COLO668 (cell line): ENCODE measurements at regions not wholly inside any gene's neighbourhood (a gene's known extent, or its start where the extent isn't known, plus 50 kb on each side); places are given as distances from the start of the nearest gene placed in this dataset.
"Not testable (repeated sequence)": the region's sequence is repeated elsewhere in the genome, so short reads cannot be mapped to it uniquely, and the experiment has no call there.

Source experiments
- DNase-seq: peaks from one replicate; lab custom pipeline; 2025; ENCODE audit not compliant: unreplicated experiment; lab: John Stamatoyannopoulos, UW

- no peak for DNase-seq
Observed at GRCh38 chr2:238775591-238775990, 72.3 kb upstream of the TWIST2 start.

DNA sequence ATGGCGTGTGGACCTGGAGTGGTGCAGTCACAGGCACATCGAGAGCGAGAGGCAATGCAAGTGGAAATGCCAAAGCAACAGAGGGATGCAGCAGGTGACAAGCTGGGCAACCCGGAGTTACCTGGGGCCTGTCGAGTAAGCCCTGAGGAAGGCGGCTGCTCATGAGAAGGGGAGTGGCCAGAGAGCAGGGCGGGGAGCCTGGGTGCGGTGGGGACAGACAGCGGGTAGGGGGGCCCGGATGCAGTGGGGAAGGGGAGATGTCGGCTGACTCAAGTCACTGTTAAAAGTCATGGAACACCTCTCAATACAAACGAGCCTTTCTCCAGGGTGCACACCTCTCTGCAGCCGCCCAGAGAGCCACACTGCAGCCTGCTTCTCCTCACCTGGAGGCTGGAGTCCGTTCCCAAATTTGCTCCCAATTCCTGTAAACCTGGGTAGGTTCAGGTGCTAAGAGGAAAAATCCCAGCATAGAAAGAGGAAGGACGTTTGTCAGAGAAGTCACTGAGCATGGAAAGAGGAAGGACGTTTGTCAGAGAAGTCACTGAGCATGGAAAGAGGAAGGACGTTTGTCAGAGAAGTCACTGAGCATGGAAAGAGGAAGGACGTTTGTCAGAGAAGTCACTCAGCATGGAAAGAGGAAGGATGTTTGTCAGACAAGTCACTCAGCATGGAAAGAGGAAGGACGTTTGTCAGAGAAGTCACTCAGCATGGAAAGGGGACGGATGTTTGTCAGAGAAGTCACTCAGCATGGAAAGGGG is 71.7 kb upstream of the TWIST2 start:
- no peak for DNase-seq

- not testable (repeated sequence) for DNase-seq
Observed at GRCh38 chr2:238776761-238777046, 71.2 kb upstream of the TWIST2 start.

DNA sequence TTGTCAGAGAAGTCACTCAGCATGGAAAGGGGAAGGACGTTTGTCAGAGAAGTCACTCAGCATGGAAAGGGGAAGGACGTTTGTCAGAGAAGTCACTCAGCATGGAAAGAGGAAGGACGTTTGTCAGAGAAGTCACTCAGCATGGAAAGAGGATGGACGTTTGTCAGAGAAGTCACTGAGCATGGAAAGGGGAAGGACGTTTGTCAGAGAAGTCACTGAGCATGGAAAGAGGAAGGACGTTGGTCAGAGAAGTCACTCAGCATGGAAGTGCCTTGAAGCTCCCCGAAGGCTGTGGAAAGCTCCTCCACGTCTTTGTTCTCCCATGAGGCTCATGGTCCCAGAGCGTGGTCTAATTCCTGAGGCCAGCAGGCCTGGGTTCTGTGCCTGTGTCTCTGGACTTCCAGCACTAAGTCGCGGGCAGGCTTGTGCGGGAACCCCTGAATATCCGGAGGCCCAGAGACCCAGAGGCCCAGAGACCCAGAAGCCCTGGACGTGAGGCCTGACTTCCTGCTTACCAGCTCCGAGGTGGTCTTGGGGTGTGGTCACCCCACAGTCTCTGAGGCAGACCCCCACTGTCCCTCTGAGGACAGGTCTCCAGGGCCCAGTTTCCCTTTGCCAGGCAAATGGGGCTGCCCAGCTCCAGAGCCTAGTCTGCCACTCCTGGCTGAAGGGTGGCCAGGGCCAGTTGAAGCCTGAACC is 70.4 kb upstream of the TWIST2 start:
- DNase-seq = no peak

DNA sequence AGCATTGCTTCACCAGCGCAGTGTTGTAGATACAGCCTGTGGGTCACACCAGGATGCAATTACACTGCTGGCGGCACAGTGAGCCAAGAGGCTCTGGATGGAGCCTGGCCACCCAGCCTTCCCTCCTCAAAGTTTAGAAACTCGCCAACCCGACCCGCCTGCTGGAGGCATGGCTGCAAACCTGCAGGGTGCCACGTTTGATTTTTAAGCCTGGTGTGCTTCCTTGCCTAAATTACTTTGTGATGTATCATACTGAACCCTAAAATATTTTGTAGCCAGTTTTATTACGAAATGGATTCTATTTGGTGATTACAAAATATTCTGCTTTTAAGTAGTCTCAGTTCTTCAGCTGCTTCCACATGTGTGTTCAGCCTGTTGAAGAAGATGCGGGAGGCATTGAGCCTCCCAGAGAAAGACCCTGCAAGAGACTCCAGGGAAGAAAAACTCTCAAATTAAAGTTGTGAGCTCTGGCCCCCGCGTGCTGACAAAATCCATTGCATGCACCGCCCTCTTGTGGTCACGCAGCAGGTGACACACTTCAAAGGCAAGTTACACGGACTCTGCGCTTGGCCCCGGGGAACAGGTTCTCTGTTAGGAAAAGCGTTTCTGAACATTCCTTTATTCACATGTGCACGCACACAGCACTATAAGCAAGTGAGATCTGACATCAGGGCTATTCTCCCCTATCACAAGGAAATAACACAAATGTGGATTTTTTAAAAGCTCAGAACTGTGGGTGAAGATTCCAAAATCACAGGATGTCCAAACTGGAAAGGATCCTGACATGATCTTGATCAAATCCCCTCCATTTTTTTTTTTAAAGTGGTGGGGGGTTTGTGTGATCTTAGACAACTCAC is 63.0 kb upstream of the TWIST2 start:
- DNase-seq = peak; percentile 47

DNA sequence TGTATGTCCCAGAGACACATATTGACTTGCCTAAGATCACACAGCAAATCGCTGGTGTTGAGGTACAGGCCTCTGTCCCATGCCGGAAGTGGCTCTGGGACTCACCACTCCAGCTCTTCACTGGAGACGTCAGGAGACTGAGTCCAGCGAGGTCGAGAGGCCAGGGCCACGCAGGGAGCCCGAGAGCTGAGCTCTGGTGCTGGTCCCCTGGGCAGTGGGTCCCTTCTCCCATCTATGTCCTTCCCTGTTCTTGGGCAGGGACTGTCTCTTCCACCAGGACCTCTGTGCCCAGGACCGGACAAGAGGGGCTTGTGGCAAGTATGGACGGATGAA is 62.4 kb upstream of the TWIST2 start:
- DNase-seq = no peak

GRCh38 chr2:238786379-238786778 is 61.5 kb upstream of the TWIST2 start:
- no peak for DNase-seq

DNA sequence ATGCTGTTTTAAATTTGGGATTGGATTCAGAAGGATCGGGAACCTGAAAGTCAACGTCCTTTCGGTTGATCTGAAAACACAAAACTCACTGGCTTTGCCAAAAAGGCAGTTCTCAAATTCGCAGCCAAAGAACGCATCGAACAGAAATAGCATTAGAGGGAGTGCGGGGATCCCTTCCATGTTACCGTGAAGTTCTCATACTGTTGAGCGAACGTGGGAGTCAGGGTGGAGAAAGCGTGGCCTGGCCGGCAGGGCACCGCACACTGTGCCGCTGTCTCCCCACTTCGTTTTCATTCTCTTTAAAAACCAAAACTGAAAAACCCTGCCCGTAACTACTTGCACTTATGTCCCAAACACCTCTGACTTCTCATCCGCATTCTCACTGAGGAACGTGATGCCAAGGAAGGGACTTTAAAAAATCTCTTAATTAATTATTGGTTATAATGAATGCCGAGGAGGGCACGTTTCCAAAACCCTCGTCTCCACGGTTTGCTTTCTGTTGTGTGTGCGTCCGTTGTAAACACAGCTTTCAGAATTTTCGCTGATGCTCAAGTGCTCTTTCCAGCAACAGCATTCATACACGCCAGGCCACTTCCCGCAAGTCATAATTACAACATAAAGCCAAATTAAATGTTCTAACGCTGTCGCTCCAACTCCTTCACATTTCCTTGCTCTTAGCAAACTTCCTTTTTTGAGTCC is 60.9 kb upstream of the TWIST2 start:
- DNase-seq = no peak

DNA sequence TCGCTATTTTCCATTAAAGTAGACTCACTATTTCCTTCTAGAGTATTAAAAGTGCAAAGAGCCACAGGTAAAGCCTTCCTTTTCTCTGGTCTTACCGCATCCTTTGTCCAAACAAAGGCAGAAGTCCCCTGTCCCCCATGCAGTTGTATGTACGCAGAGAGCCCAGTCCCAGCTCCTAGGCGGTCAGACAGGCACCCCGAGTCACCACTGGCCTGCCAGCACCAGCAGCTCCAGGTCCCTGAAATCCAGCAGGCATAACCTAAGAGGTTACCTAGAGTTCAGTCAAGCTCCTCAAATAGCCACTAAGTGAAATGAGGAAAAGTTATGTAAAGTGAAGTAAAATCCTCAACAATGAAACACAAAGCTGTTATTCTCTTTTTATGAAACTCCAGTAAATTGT is 60.4 kb upstream of the TWIST2 start:
- no peak for DNase-seq

DNA sequence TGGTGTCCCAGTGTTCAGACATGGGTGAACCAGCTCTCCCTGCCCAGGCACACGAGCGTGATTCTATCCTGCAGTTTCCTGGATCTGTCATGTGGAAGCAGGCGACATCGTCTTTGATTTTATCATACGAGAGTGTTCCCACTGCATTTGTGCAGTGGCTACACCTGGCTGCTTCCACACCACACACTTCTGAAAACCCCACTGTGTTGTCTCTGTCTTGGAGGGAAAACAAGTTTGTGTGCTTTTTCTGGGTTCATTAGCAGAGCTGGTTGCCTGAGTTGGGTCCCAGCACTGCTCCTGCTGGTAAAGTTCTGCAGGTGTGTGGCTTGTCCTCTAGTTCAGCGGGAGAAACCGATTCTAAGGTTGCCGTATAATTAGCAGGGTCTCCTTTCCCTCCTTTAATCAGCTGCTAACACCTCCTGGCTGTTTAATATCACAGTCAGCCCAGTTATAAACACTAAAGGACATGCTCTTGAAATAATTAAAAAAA is 58.5 kb upstream of the TWIST2 start:
- no peak for DNase-seq

DNA sequence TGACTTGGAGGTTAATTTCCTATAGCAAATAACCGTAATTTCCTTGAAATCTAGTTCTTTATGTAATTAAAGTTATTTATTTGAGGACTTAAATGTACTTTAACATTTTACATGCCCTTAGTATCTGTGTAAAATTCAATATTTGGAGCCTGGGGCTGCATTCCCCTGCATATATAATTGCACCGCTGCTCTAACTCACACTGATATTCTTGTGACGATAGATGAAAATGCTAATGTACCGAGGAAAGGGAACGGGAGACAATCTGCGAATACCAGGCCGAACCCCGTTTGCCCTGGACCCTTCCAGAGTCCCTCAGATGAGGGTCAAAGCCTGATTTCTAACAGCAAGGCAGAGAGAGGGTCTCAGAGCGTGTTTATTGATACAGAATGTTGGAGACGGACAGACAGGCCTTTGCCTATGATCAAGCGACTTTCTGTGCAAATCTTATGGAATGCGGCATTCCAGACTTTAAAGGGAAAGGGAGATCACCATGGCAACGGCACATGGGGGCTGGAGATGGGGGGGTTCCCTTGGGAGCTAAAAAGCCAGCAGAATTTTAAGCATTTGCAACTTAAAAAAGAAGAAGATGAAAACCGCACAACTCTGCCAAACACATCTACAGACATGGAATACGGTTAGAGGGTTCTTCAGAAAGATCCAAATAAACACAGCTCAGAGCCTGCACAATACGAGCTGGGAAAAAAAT is 57.6 kb upstream of the TWIST2 start:
- no peak for DNase-seq

GRCh38 chr2:238790833-238791230 is 57.1 kb upstream of the TWIST2 start:
- no peak for DNase-seq

DNA sequence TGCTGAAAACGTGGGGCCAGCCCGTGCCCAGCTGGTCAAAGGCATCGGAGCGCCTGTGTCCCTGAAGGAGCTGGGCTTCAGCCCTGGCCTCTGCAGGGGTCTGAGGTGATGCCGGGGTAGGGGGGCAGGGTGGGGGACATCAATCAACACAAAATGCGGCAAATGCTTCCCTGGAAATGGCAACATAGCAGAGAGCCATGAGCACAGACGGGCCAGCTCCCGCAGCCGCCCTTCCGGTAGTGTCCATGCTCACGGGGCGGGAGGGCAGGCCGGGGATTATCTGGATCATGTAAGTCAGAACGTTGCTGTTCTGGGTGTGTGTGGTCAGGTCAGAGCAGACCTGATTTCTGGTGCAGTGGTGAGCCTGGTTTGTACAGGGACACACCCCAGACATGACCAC is 56.5 kb upstream of the TWIST2 start:
- DNase-seq = no peak

GRCh38 chr2:238793306-238793705 is 54.6 kb upstream of the TWIST2 start:
- DNase-seq = no peak

DNA sequence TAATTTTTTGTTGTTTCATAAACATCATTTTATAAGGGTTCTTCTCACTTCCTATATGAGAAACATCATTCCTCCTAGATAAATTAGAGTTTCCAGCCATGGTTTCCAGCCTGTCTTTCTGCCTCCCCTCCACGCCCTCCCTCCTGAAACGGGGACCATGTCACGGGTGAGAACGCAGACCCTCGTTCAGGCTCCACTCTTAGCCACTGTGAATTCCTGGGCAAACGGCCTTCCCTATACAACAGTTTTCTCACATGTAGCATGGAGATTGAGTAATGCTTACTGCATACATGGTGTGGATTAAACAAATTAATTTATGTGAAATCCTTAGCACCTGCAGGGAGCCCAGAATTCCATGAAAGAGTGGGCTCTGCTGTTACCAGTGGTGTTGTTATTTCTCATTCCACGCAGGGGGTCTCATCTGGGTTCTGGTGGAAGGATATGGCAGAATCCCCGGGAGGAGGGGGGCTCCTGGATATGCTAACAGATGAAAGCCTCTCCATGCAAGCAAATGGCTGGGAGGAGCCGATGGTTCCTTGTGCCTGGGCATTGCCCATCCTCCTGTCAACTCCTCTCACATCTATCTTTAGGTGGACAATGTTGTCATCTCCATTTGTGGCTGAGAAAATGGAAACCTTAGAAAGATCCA is 54.0 kb upstream of the TWIST2 start:
- no peak for DNase-seq

GRCh38 chr2:238796223-238796885 is 51.5 kb upstream of the TWIST2 start:
- DNase-seq = no peak

DNA sequence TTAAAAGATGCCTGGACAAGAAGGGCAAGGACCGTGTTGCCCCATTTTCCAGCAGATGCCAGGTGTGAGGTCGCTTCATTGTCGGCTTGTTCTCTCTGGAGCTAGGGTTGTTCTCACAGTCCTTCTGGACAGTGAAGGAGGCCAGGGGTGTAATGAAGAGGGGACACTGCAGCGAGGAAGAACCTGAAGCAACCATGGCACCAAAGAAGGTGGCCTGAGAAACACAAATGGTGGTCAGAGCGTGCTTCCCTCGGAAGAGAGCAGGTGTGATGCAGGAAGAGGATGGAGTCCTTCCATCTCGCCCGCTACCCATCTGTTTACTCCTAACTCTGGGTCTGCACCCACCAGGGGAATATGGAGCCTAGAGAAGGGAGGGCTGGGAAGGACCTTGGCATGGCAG is 50.3 kb upstream of the TWIST2 start:
- no peak for DNase-seq
